Panc1 (cell line): ENCODE measurements at regions not wholly inside any gene's neighbourhood (a gene's known extent, or its start where the extent isn't known, plus 50 kb on each side); places are given as distances from the start of the nearest gene placed in this dataset.

Experiments used
- ATAC-seq: fragments of 200-7000 bp; cut with Tn5 transposase; 2 replicates; pipeline ENCODE4 v1.9.1; 2020; ENCODE audit warnings: mild to moderate bottlenecking, moderate library complexity
- BruUV-seq: library from RNA; stranded (reverse); fragments of 400-500 nt; replicated peaks from 2 replicates; lab custom pipeline; 2021; lab: Mats Ljungman, UMichigan
- CTCF ChIA-PET: fragments of 300-600 bp; sonication (Branson Sonifier 250); formaldehyde crosslinking; loops from one replicate; lab custom pipeline; 2022; ENCODE audit warnings: antibody characterized with exemption; lab: Charles Lee
- POLR2A ChIA-PET: fragments of 300-600 bp; sonication (Branson Sonifier 250); formaldehyde crosslinking; loops from one replicate; lab custom pipeline; 2022; ENCODE audit warnings: antibody characterized with exemption; lab: Charles Lee
- DNase-seq: peaks from one replicate; pipeline ENCODE4 v3.0.0-alpha.2; 2010; ENCODE audit warnings: low read depth, low spot score
- H3K27ac ChIP-seq: 2 replicates; pipeline ENCODE4 v1.5.1; 2011; ENCODE audit warnings: mild to moderate bottlenecking, low read length, inconsistent platforms
- H3K27me3 ChIP-seq: fragments of 200-500 bp; sonication (Bioruptor generic); 2 replicates; pipeline ENCODE4 v1.6.0; 2014; ENCODE audit warnings: low read length, inconsistent platforms; ENCODE audit not compliant: control insufficient read depth, insufficient read depth
- H3K36me3 ChIP-seq: fragments of 200-500 bp; sonication (Bioruptor generic); 2 replicates; pipeline ENCODE4 v1.5.1; 2014; ENCODE audit warnings: inconsistent platforms, mild to moderate bottlenecking, low read length, moderate library complexity; ENCODE audit not compliant: control insufficient read depth, insufficient read depth
- H3K4me1 ChIP-seq: 2 replicates; pipeline ENCODE4 v1.5.1; 2011; ENCODE audit warnings: inconsistent platforms, mild to moderate bottlenecking, low read length, moderate library complexity; ENCODE audit not compliant: control insufficient read depth, insufficient read depth
- H3K4me3 ChIP-seq, 2 experiments: 2 replicates each; pipeline ENCODE4 v1.5.1; 2011 to 2012; ENCODE audit warnings: low read depth in 2 of 2, low read length in 2 of 2, mild to moderate bottlenecking in 2 of 2, inconsistent platforms in 1 of 2, moderate library complexity in 1 of 2
- H3K9me3 ChIP-seq: fragments of 200-500 bp; sonication (Bioruptor generic); 2 replicates; pipeline ENCODE4 v1.5.1; 2014; ENCODE audit warnings: low read depth, mild to moderate bottlenecking, inconsistent platforms, low read length, moderate library complexity; ENCODE audit not compliant: control insufficient read depth, insufficient read depth
- CTCF ChIP-seq: fragments of 450-650 bp; IDR thresholded peaks from 2 replicates; pipeline ENCODE4 v1.5.1; 2017; ENCODE audit warnings: mild to moderate bottlenecking
- POLR2AphosphoS5 ChIP-seq: IDR thresholded peaks from 2 replicates; pipeline ENCODE4 v1.6.1; 2012; ENCODE audit warnings: mild to moderate bottlenecking, low read depth, low read length, moderate library complexity
- REST ChIP-seq, 2 experiments: IDR thresholded peaks; 2 replicates each; pipeline ENCODE4 v1.6.1; 2011 to 2012; ENCODE audit warnings: low read depth in 2 of 2, control low read depth in 1 of 2, low read length in 1 of 2, mild to moderate bottlenecking in 1 of 2, moderate library complexity in 1 of 2; ENCODE audit not compliant: insufficient read depth in 1 of 2
- SIN3A ChIP-seq: IDR thresholded peaks from 2 replicates; pipeline ENCODE4 v1.6.1; 2012; ENCODE audit warnings: low read depth, mild to moderate bottlenecking, low read length, moderate library complexity, borderline replicate concordance; ENCODE audit not compliant: insufficient read depth
- TCF7L2 ChIP-seq: IDR thresholded peaks from 2 replicates; pipeline ENCODE4 v1.6.1; 2011; ENCODE audit warnings: mild to moderate bottlenecking, low read depth, low read length, inconsistent platforms
- in situ Hi-C: cut with HindIII; loops from 2 replicates; pipeline ENCODE4 v1.10.0; 2016; ENCODE audit warnings: low sequenced_read_pairs, low pct_unique_long_range_greater_than_20kb
- intact Hi-C: fragments of 100-400 bp; cut with micrococcal nuclease; formaldehyde crosslinking; loops from one replicate; pipeline ENCODE4 v1.10.0; 2022; ENCODE audit not compliant: unreplicated experiment

- peak; percentile 33 for DNase-seq
- H3K27me3 ChIP-seq: no peaks in the 10 kb centered on the region
- intact Hi-C loops (loop anchor here (2.0 to 5.0 kb wide), 2 partner anchors 152 to 652 kb away; no protein-coding TSS in a partner anchor), in situ Hi-C loops (no loop called here)
- BruUV-seq: no TSS peak
- H3K4me1 ChIP-seq: peaks cover 2% of the 10 kb centered on the region; the same call in 1 of the 2 replicates
- POLR2A ChIA-PET: no interaction called here
- peak overlapping the region; percentile 77 for H3K27ac ChIP-seq
- CTCF ChIA-PET: interaction anchor here (0.5 kb wide), 1 partner anchor 137 kb away, joined by 3 read pairs; no protein-coding TSS in a partner anchor
- H3K9me3 ChIP-seq: no peaks in the 10 kb centered on the region
- TF ChIP-seq SIN3A: no peak
- TF ChIP-seq POLR2AphosphoS5: no peak
- peak; percentile 75; the same call in 1 of the 2 replicates for TF ChIP-seq CTCF
- no peak for TF ChIP-seq REST (IDR thresholded peaks at IDR 0.05; ENCODE audit: insufficient read depth in 1 of 2, low read depth in 2 of 2, low read length in 1 of 2)
- ATAC-seq: peak; percentile 91
- H3K36me3 ChIP-seq: no peaks in the 10 kb centered on the region
- H3K4me3 ChIP-seq: no peak overlapping the region
Measured at GRCh38 chr3:87350367-87351199, 74.2 kb upstream of the POU1F1 start.

- in situ Hi-C loops: no loop called here
- ATAC-seq: no peak
- BruUV-seq: no TSS peak
Measured at GRCh38 chr3:87349833-87350232, 73.4 kb upstream of the POU1F1 start.

More at GRCh38 chr3:87349833-87350232, 73.4 kb upstream of the POU1F1 start:
- CTCF ChIA-PET: no interaction called here
- no peaks in the 10 kb centered on the region for H3K9me3 ChIP-seq
- H3K27me3 ChIP-seq: no peaks in the 10 kb centered on the region
- H3K4me1 ChIP-seq: peaks cover 2% of the 10 kb centered on the region; the same call in 1 of the 2 replicates
- DNase-seq: no peak
- intact Hi-C loops: loop anchor here (2.0 to 5.0 kb wide), 2 partner anchors 152 to 653 kb away; no protein-coding TSS in a partner anchor
- TF ChIP-seq TCF7L2 (no peak), CTCF (no peak), SIN3A (no peak), POLR2AphosphoS5 (no peak), REST (IDR thresholded peaks at IDR 0.05; ENCODE audit: insufficient read depth in 1 of 2, low read depth in 2 of 2, low read length in 1 of 2) (no peak)
- POLR2A ChIA-PET: no interaction called here
- no peak overlapping the region for H3K4me3 ChIP-seq
- peak overlapping the region; percentile 70; the same call in 1 of the 2 replicates for H3K27ac ChIP-seq
- H3K36me3 ChIP-seq: no peaks in the 10 kb centered on the region
